Skeletal muscle tissue (tissue), 3 donors: ENCODE measurements at regions not wholly inside any gene's neighbourhood (a gene's known extent, or its start where the extent isn't known, plus 50 kb on each side); places are given as distances from the start of the nearest gene placed in this dataset.
"Not testable (repeated sequence)": the region's sequence is repeated elsewhere in the genome, so short reads cannot be mapped to it uniquely, and the experiment has no call there.

Source experiments
- H3K27ac ChIP-seq: one replicate; pipeline ENCODE4 v1.7.0; 2013; ENCODE audit warnings: mild to moderate bottlenecking, low read depth, low read length, inconsistent platforms
- H3K27me3 ChIP-seq, 3 donors: one replicate each; pipeline ENCODE4 v1.7.0; 2013; ENCODE audit warnings: low read length in 3 of 3; ENCODE audit not compliant: control insufficient read depth in 3 of 3, insufficient read depth in 3 of 3
- H3K36me3 ChIP-seq, 3 donors: one replicate each; pipeline ENCODE4 v1.7.0; 2013; ENCODE audit warnings: low read length in 3 of 3; ENCODE audit not compliant: control insufficient read depth in 3 of 3, insufficient read depth in 3 of 3
- H3K4me1 ChIP-seq, 3 donors: one replicate each; pipeline ENCODE4 v1.7.0; 2013; ENCODE audit warnings: low read length in 3 of 3, mild to moderate bottlenecking in 3 of 3; ENCODE audit not compliant: control insufficient read depth in 3 of 3, insufficient read depth in 3 of 3
- H3K4me3 ChIP-seq, 3 donors: one replicate each; pipeline ENCODE4 v1.7.0; 2013; ENCODE audit warnings: low read length in 3 of 3
- H3K9ac ChIP-seq, 3 donors: one replicate each; pipeline ENCODE4 v1.7.0; 2013; ENCODE audit warnings: low read length in 3 of 3, mild to moderate bottlenecking in 3 of 3, moderate library complexity in 2 of 3, low read depth in 1 of 3
- H3K9me3 ChIP-seq, 3 donors: one replicate each; pipeline ENCODE4 v1.7.0; 2013; ENCODE audit warnings: low read length in 3 of 3; ENCODE audit not compliant: control insufficient read depth in 3 of 3
- donor health status: Osteomylitis.

GRCh38 chr2:132315546-132315945, 101.1 kb upstream of the GPR39 start:
- not testable (repeated sequence) for H3K36me3 ChIP-seq, H3K4me3 ChIP-seq, H3K9ac ChIP-seq, H3K27ac ChIP-seq, H3K27me3 ChIP-seq, H3K9me3 ChIP-seq, H3K4me1 ChIP-seq

- not testable (repeated sequence) for H3K9ac ChIP-seq, H3K4me3 ChIP-seq, H3K27me3 ChIP-seq, H3K27ac ChIP-seq, H3K9me3 ChIP-seq, H3K36me3 ChIP-seq, H3K4me1 ChIP-seq
Measured at GRCh38 chr2:132317026-132317680, 99.5 kb upstream of the GPR39 start.

- not testable (repeated sequence) for H3K9me3 ChIP-seq, H3K36me3 ChIP-seq, H3K4me3 ChIP-seq, H3K9ac ChIP-seq, H3K27me3 ChIP-seq, H3K27ac ChIP-seq, H3K4me1 ChIP-seq
Measured at GRCh38 chr2:132318481-132318880, 98.1 kb upstream of the GPR39 start.

GRCh38 chr2:132324005-132324404, 92.6 kb upstream of the GPR39 start:
- not testable (repeated sequence) for H3K36me3 ChIP-seq, H3K4me1 ChIP-seq, H3K27me3 ChIP-seq, H3K9me3 ChIP-seq, H3K9ac ChIP-seq, H3K4me3 ChIP-seq, H3K27ac ChIP-seq

- H3K36me3 ChIP-seq, H3K9me3 ChIP-seq, H3K27me3 ChIP-seq, H3K9ac ChIP-seq, H3K27ac ChIP-seq, H3K4me1 ChIP-seq, H3K4me3 ChIP-seq: not testable (repeated sequence)
Measured at GRCh38 chr2:132332345-132333033, 84.1 kb upstream of the GPR39 start.

GRCh38 chr2:132337135-132337534, 79.5 kb upstream of the GPR39 start:
- H3K9ac ChIP-seq: not testable (repeated sequence)

GRCh38 chr2:132337844-132338243, 78.8 kb upstream of the GPR39 start:
- H3K9me3 ChIP-seq, H3K4me1 ChIP-seq, H3K9ac ChIP-seq, H3K36me3 ChIP-seq, H3K4me3 ChIP-seq, H3K27me3 ChIP-seq, H3K27ac ChIP-seq: not testable (repeated sequence)

More at GRCh38 chr2:132337135-132337534, 79.5 kb upstream of the GPR39 start:
- H3K4me1 ChIP-seq, H3K27ac ChIP-seq, H3K36me3 ChIP-seq, H3K4me3 ChIP-seq, H3K9me3 ChIP-seq, H3K27me3 ChIP-seq: not testable (repeated sequence)

GRCh38 chr2:132347041-132347780, 69.4 kb upstream of the GPR39 start:
- H3K4me1 ChIP-seq, H3K27me3 ChIP-seq, H3K36me3 ChIP-seq, H3K9me3 ChIP-seq: not testable (repeated sequence)
- H3K9ac ChIP-seq: peak overlapping the region; percentile 85 to 88 (median 86)
- peak overlapping the region; percentile 44 for H3K27ac ChIP-seq
- peak overlapping the region; percentile 71 to 72 (median 71) for H3K4me3 ChIP-seq

GRCh38 chr2:132349092-132349687, 67.4 kb upstream of the GPR39 start:
- H3K36me3 ChIP-seq, H3K27ac ChIP-seq, H3K4me3 ChIP-seq, H3K4me1 ChIP-seq, H3K27me3 ChIP-seq, H3K9me3 ChIP-seq, H3K9ac ChIP-seq: not testable (repeated sequence)

GRCh38 chr2:132351668-132352067, 64.9 kb upstream of the GPR39 start:
- not testable (repeated sequence) for H3K36me3 ChIP-seq, H3K4me3 ChIP-seq, H3K9ac ChIP-seq, H3K27me3 ChIP-seq, H3K27ac ChIP-seq, H3K4me1 ChIP-seq, H3K9me3 ChIP-seq
